Stimulated activated CD4-positive, alpha-beta T cell treated with anti-CD3 and anti-CD28 coated beads, Interleukin-2, amount 100 ng/mL, for 4 hours (primary cell): ENCODE measurements at regions not wholly inside any gene's neighbourhood (a gene's known extent, or its start where the extent isn't known, plus 50 kb on each side); places are given as distances from the start of the nearest gene placed in this dataset.
A peak's percentile ranks its signal among the peaks of the same experiment; 100 is the strongest.
"Not testable (repeated sequence)": the region's sequence is repeated elsewhere in the genome, so short reads cannot be mapped to it uniquely, and the experiment has no call there.

ENCODE experiments used
- DNase-seq: peaks from one replicate; pipeline ENCODE4 v3.0.0-alpha.2; 2020; ENCODE audit warnings: low read depth

GRCh38 chr1:192477630-192478029 is 97.9 kb upstream of the RGS1 start:
- no peak for DNase-seq

GRCh38 chr1:192485692-192486436 is 89.7 kb upstream of the RGS1 start:
- no peak for DNase-seq

GRCh38 chr1:192488058-192488457 is 87.5 kb upstream of the RGS1 start:
- DNase-seq = no peak

- DNase-seq = no peak
These were observed 86.5 kb upstream of the RGS1 start for GRCh38 chr1:192489047-192489446.

- no peak for DNase-seq
These were observed 85.8 kb upstream of the RGS1 start for GRCh38 chr1:192489748-192490147.

GRCh38 chr1:192491804-192492554 is 83.6 kb upstream of the RGS1 start:
- DNase-seq = no peak

GRCh38 chr1:192493584-192493983 is 82.0 kb upstream of the RGS1 start:
- no peak for DNase-seq

GRCh38 chr1:192496369-192497056 is 79.1 kb upstream of the RGS1 start:
- no peak for DNase-seq

GRCh38 chr1:192497214-192497794 is 78.3 kb upstream of the RGS1 start:
- no peak for DNase-seq

- DNase-seq = not testable (repeated sequence)
These were observed 77.5 kb upstream of the RGS1 start for GRCh38 chr1:192498092-192498491.

- not testable (repeated sequence) for DNase-seq
These were observed 76.5 kb upstream of the RGS1 start for GRCh38 chr1:192499061-192499581.

- DNase-seq = not testable (repeated sequence)
These were observed 75.0 kb upstream of the RGS1 start for GRCh38 chr1:192500541-192500940.

- no peak for DNase-seq
These were observed 68.8 kb upstream of the RGS1 start for GRCh38 chr1:192506741-192507155.

GRCh38 chr1:192512426-192513162 is 63.0 kb upstream of the RGS1 start:
- no peak for DNase-seq

- no peak for DNase-seq
These were observed 62.4 kb upstream of the RGS1 start for GRCh38 chr1:192513196-192513595.

- DNase-seq = no peak
These were observed 61.9 kb upstream of the RGS1 start for GRCh38 chr1:192513697-192514096.

GRCh38 chr1:192516776-192517297 is 58.7 kb upstream of the RGS1 start:
- peak; percentile 56 for DNase-seq

GRCh38 chr1:192517716-192518355 is 57.7 kb upstream of the RGS1 start:
- not testable (repeated sequence) for DNase-seq

- no peak for DNase-seq
These were observed 56.9 kb upstream of the RGS1 start for GRCh38 chr1:192518700-192519099.

GRCh38 chr1:192521734-192522133 is 53.8 kb upstream of the RGS1 start:
- no peak for DNase-seq

GRCh38 chr1:192522673-192523072 is 52.9 kb upstream of the RGS1 start:
- no peak for DNase-seq
